ENCODE measurements at regions not wholly inside any gene's neighbourhood (a gene's known extent, or its start where the extent isn't known, plus 50 kb on each side); places are given as distances from the start of the nearest gene placed in this dataset.

- Histone ChIP-seq H3K9me3 (ENCODE audit: control insufficient read depth in 4 of 4, insufficient read depth in 3 of 4, low read length in 3 of 4) (no peaks in the 10 kb centered on the region), H3K4me1 (ENCODE audit: control insufficient read depth in 5 of 5, insufficient read depth in 5 of 5, low read length in 5 of 5) (peaks cover 0 to 9% (median 0%) of the 10 kb centered on the region in 5 donors), H3K36me3 (ENCODE audit: control insufficient read depth in 4 of 4, insufficient read depth in 4 of 4, low read length in 4 of 4) (no peaks in the 10 kb centered on the region), H3K27me3 (ENCODE audit: control insufficient read depth in 3 of 3, insufficient read depth in 3 of 3, low read length in 2 of 3) (no peaks in the 10 kb centered on the region), H3K4me3 (no peak overlapping the region), H3K9ac (ENCODE audit: insufficient read depth in 1 of 2, low read length in 2 of 2) (no peak overlapping the region), H3K27ac (ENCODE audit: low read depth in 1 of 2, low read length in 1 of 2) (no peak overlapping the region)
- ATAC-seq (ENCODE audit: insufficient read depth, low FRiP score) (no peak), DNase-seq (no peak)
- TF ChIP-seq, protein P1, sequence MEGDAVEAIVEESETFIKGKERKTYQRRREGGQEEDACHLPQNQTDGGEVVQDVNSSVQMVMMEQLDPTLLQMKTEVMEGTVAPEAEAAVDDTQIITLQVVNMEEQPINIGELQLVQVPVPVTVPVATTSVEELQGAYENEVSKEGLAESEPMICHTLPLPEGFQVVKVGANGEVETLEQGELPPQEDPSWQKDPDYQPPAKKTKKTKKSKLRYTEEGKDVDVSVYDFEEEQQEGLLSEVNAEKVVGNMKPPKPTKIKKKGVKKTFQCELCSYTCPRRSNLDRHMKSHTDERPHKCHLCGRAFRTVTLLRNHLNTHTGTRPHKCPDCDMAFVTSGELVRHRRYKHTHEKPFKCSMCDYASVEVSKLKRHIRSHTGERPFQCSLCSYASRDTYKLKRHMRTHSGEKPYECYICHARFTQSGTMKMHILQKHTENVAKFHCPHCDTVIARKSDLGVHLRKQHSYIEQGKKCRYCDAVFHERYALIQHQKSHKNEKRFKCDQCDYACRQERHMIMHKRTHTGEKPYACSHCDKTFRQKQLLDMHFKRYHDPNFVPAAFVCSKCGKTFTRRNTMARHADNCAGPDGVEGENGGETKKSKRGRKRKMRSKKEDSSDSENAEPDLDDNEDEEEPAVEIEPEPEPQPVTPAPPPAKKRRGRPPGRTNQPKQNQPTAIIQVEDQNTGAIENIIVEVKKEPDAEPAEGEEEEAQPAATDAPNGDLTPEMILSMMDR (IDR thresholded peaks at IDR 0.05; ENCODE audit: control extremely low read depth, extremely low read depth) = no peak
- 69 to 87% methylated on average over 5 of the region's 5 CpGs for WGBS, 2 donors
Measured at GRCh38 chr2:64823794-64824193, 165.4 kb upstream of the SLC1A4 start.

- DNase-seq = no peak
- Histone ChIP-seq H3K9ac (ENCODE audit: insufficient read depth in 1 of 2, low read length in 2 of 2) (no peak overlapping the region), H3K27ac (ENCODE audit: low read depth in 1 of 2, low read length in 1 of 2) (no peak overlapping the region), H3K9me3 (ENCODE audit: control insufficient read depth in 4 of 4, insufficient read depth in 3 of 4, low read length in 3 of 4) (no peaks in the 10 kb centered on the region), H3K36me3 (ENCODE audit: control insufficient read depth in 4 of 4, insufficient read depth in 4 of 4, low read length in 4 of 4) (no peaks in the 10 kb centered on the region), H3K27me3 (ENCODE audit: control insufficient read depth in 3 of 3, insufficient read depth in 3 of 3, low read length in 2 of 3) (no peaks in the 10 kb centered on the region), H3K4me3 (no peak overlapping the region), H3K4me1 (ENCODE audit: control insufficient read depth in 5 of 5, insufficient read depth in 5 of 5, low read length in 5 of 5) (peaks cover 0 to 9% (median 1%) of the 10 kb centered on the region in 5 donors)
- no peak for ATAC-seq (ENCODE audit: insufficient read depth, low FRiP score)
- TF ChIP-seq, protein P1 (IDR thresholded peaks at IDR 0.05; ENCODE audit: control extremely low read depth, extremely low read depth) = no peak
- WGBS, 2 donors = 80 to 83% methylated on average over 4 of the region's 4 CpGs
Measured at GRCh38 chr2:64825831-64826491, 163.2 kb upstream of the SLC1A4 start.

GRCh38 chr2:64826703-64827102 lies 162.5 kb upstream of the SLC1A4 start:
- no peak overlapping the region for H3K4me3 ChIP-seq
- H3K27ac ChIP-seq (ENCODE audit: low read depth in 1 of 2, low read length in 1 of 2) = no peak overlapping the region
- H3K36me3 ChIP-seq (ENCODE audit: control insufficient read depth in 4 of 4, insufficient read depth in 4 of 4, low read length in 4 of 4) = no peaks in the 10 kb centered on the region
- peaks cover 0 to 9% (median 7%) of the 10 kb centered on the region in 5 donors for H3K4me1 ChIP-seq (ENCODE audit: control insufficient read depth in 5 of 5, insufficient read depth in 5 of 5, low read length in 5 of 5)
- no peak overlapping the region for H3K9ac ChIP-seq (ENCODE audit: insufficient read depth in 1 of 2, low read length in 2 of 2)
- no peaks in the 10 kb centered on the region for H3K9me3 ChIP-seq (ENCODE audit: control insufficient read depth in 4 of 4, insufficient read depth in 3 of 4, low read length in 3 of 4)
- TF ChIP-seq, protein P1 (IDR thresholded peaks at IDR 0.05; ENCODE audit: control extremely low read depth, extremely low read depth) = no peak
- H3K27me3 ChIP-seq (ENCODE audit: control insufficient read depth in 3 of 3, insufficient read depth in 3 of 3, low read length in 2 of 3) = no peaks in the 10 kb centered on the region
- WGBS, 2 donors = 87 to 95% methylated on average over 2 of the region's 2 CpGs
- no peak for DNase-seq
- ATAC-seq (ENCODE audit: insufficient read depth, low FRiP score) = no peak

DNA sequence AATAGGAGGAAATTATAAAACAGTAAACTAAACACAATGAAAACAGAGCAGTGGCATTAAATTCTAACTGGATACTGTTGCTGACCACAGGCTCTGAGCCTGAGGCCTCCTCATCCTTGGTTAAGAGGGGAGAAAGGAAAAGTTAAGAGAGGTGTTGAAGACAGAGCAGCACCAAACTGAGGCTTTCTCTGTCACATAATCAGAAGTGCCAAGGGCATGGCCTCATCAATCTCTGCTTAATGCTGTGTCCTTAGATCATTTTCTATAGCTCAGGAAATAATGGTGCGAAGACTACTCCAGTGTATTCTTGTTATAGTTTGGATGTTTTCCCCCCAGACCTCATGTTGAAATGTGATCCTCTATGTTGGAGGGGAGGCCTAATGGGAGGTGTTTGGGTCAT lies 160.9 kb upstream of the SLC1A4 start:
- H3K27ac ChIP-seq (ENCODE audit: low read depth in 1 of 2, low read length in 1 of 2) = no peak overlapping the region
- WGBS, 2 donors = 100% methylated on average over 1 of the region's 1 CpG
- TF ChIP-seq, protein P1 (IDR thresholded peaks at IDR 0.05; ENCODE audit: control extremely low read depth, extremely low read depth) = no peak
- H3K36me3 ChIP-seq (ENCODE audit: control insufficient read depth in 4 of 4, insufficient read depth in 4 of 4, low read length in 4 of 4) = no peaks in the 10 kb centered on the region
- DNase-seq (peak; percentile 44 to 60 (median 53)), ATAC-seq (ENCODE audit: insufficient read depth, low FRiP score) (no peak)
- no peak overlapping the region for H3K9ac ChIP-seq (ENCODE audit: insufficient read depth in 1 of 2, low read length in 2 of 2)
- H3K9me3 ChIP-seq (ENCODE audit: control insufficient read depth in 4 of 4, insufficient read depth in 3 of 4, low read length in 3 of 4) = no peaks in the 10 kb centered on the region
- H3K4me3 ChIP-seq = no peak overlapping the region
- H3K27me3 ChIP-seq (ENCODE audit: control insufficient read depth in 3 of 3, insufficient read depth in 3 of 3, low read length in 2 of 3) = no peaks in the 10 kb centered on the region
- H3K4me1 ChIP-seq (ENCODE audit: control insufficient read depth in 5 of 5, insufficient read depth in 5 of 5, low read length in 5 of 5) = peaks cover 0 to 10% (median 7%) of the 10 kb centered on the region in 5 donors
